HG03097 (cell line): ENCODE measurements at regions not wholly inside any gene's neighbourhood (a gene's known extent, or its start where the extent isn't known, plus 50 kb on each side); places are given as distances from the start of the nearest gene placed in this dataset.

Experiments
- ATAC-seq: cut with Tn5 transposase; IDR thresholded peaks from one replicate; pipeline ENCODE4 v1.9.1; 2021; ENCODE audit not compliant: unreplicated experiment, low FRiP score

GRCh38 chr2:235165136-235165535, 213.3 kb downstream of the SH3BP4 start:
- no peak for ATAC-seq

GRCh38 chr2:235165631-235166030, 213.8 kb downstream of the SH3BP4 start:
- no peak for ATAC-seq

GRCh38 chr2:235168174-235168979, 216.6 kb downstream of the SH3BP4 start:
- no peak for ATAC-seq

- ATAC-seq = no peak
Observed at GRCh38 chr2:235170016-235170415, 218.2 kb downstream of the SH3BP4 start.

- ATAC-seq = no peak
Observed at GRCh38 chr2:235170536-235171521, 219.0 kb downstream of the SH3BP4 start.

GRCh38 chr2:235171550-235172031, 219.8 kb downstream of the SH3BP4 start:
- ATAC-seq = no peak

GRCh38 chr2:235180642-235181041, 228.8 kb downstream of the SH3BP4 start:
- no peak for ATAC-seq

GRCh38 chr2:235183786-235184185, 232.0 kb downstream of the SH3BP4 start:
- ATAC-seq = no peak

- ATAC-seq = no peak
Observed at GRCh38 chr2:235187806-235188205, 236.0 kb downstream of the SH3BP4 start.

- ATAC-seq = no peak
Observed at GRCh38 chr2:235191486-235191885, 239.7 kb downstream of the SH3BP4 start.

GRCh38 chr2:235191978-235192377, 240.2 kb downstream of the SH3BP4 start:
- no peak for ATAC-seq

- ATAC-seq = no peak
Observed at GRCh38 chr2:235194351-235194750, 242.5 kb downstream of the SH3BP4 start.

- no peak for ATAC-seq
Observed at GRCh38 chr2:235194836-235195235, 243.0 kb downstream of the SH3BP4 start.

GRCh38 chr2:235195921-235196320, 244.1 kb downstream of the SH3BP4 start:
- no peak for ATAC-seq

GRCh38 chr2:235199128-235199527, 247.3 kb downstream of the SH3BP4 start:
- no peak for ATAC-seq

- ATAC-seq = no peak
Observed at GRCh38 chr2:235200216-235200615, 248.4 kb downstream of the SH3BP4 start.

GRCh38 chr2:235201756-235202155, 249.9 kb downstream of the SH3BP4 start:
- ATAC-seq = no peak

- no peak for ATAC-seq
Observed at GRCh38 chr2:235204948-235205347, 253.1 kb downstream of the SH3BP4 start.

- no peak for ATAC-seq
Observed at GRCh38 chr2:235206399-235206798, 254.6 kb downstream of the SH3BP4 start.

GRCh38 chr2:235206980-235207579, 255.3 kb downstream of the SH3BP4 start:
- peak; percentile 73 for ATAC-seq

GRCh38 chr2:235211056-235211455, 259.2 kb downstream of the SH3BP4 start:
- ATAC-seq = no peak
